SK-N-SH treated with all-trans-retinoic acid at 6 μM for 48 hours (cell line): ENCODE measurements at regions not wholly inside any gene's neighbourhood (a gene's known extent, or its start where the extent isn't known, plus 50 kb on each side); places are given as distances from the start of the nearest gene placed in this dataset.

Experiments
- CSDC2 ChIP-seq: fragments of 250-450 bp; sonication (Bioruptor Pico); IDR thresholded peaks from 2 replicates; pipeline ENCODE4 v1.5.0; 2020; ENCODE audit warnings: mild to moderate bottlenecking, moderate library complexity
- ESRRG ChIP-seq: fragments of 250-450 bp; sonication (Bioruptor Pico); IDR thresholded peaks from 2 replicates; pipeline ENCODE4 v1.6.1; 2021; ENCODE audit warnings: mild to moderate bottlenecking
- ISL1 ChIP-seq: fragments of 250-450 bp; sonication (Bioruptor Pico); IDR thresholded peaks from 2 replicates; pipeline ENCODE4 v2.1.2; 2022; ENCODE audit warnings: mild to moderate bottlenecking, moderate library complexity
- ZC3H10 ChIP-seq: fragments of 250-450 bp; sonication (Bioruptor Pico); IDR thresholded peaks from 2 replicates; pipeline ENCODE4 v1.5.1; 2021; ENCODE audit warnings: mild to moderate bottlenecking, moderate library complexity
- ZFP30 ChIP-seq: fragments of 450-650 bp; formaldehyde crosslinking; IDR thresholded peaks from 2 replicates; pipeline ENCODE4 v1.5.0; 2022; ENCODE audit warnings: mild to moderate bottlenecking, moderate library complexity
- TF ChIP-seq, protein P1 (sequence below): fragments of 250-450 bp; sonication (Bioruptor Pico); IDR thresholded peaks from 2 replicates; pipeline ENCODE4 v1.8.0; 2020; ENCODE audit warnings: mild to moderate bottlenecking, moderate library complexity, borderline replicate concordance
- TF ChIP-seq, protein P2 (sequence below): fragments of 250-450 bp; sonication (Bioruptor Pico); IDR thresholded peaks from 2 replicates; pipeline ENCODE4 v1.5.0; 2020; ENCODE audit warnings: mild to moderate bottlenecking, moderate library complexity
- TF ChIP-seq, protein P3 (sequence below): fragments of 250-450 bp; sonication (Bioruptor Pico); IDR thresholded peaks from 2 replicates; pipeline ENCODE4 v1.5.1; 2020; ENCODE audit warnings: low read depth, mild to moderate bottlenecking, moderate library complexity

DNA sequence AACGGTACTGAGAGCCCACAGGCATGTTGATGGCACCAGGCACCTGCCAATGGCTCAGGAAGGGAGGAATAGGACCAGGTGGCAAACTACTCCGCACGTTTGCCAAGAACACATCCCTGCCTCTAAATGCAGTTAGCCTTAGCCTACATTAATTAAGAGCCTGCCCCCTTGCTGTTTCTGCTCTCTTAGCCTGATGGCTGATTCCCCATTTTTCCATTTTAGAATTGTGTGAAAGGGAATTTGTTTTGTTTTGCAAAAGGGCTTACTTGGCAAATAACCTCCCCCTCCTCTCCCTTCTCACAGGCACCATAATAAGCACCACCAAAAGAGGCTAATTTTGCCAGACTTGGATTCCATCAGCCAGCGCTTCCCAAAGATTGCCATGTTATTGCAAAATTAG, 1203.2 kb downstream of the SORCS3 start:
- TF ChIP-seq ZC3H10 (CRISPR knock-in tag) (no peak), ESRRG (no peak), CSDC2 (CRISPR knock-in tag) (no peak), ISL1 (CRISPR knock-in tag) (no peak), ZFP30 (CRISPR knock-in tag) (no peak)
- TF ChIP-seq, protein P1, sequence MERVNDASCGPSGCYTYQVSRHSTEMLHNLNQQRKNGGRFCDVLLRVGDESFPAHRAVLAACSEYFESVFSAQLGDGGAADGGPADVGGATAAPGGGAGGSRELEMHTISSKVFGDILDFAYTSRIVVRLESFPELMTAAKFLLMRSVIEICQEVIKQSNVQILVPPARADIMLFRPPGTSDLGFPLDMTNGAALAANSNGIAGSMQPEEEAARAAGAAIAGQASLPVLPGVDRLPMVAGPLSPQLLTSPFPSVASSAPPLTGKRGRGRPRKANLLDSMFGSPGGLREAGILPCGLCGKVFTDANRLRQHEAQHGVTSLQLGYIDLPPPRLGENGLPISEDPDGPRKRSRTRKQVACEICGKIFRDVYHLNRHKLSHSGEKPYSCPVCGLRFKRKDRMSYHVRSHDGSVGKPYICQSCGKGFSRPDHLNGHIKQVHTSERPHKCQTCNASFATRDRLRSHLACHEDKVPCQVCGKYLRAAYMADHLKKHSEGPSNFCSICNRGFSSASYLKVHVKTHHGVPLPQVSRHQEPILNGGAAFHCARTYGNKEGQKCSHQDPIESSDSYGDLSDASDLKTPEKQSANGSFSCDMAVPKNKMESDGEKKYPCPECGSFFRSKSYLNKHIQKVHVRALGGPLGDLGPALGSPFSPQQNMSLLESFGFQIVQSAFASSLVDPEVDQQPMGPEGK (CRISPR knock-in tag), result no peak
- TF ChIP-seq, protein P2, sequence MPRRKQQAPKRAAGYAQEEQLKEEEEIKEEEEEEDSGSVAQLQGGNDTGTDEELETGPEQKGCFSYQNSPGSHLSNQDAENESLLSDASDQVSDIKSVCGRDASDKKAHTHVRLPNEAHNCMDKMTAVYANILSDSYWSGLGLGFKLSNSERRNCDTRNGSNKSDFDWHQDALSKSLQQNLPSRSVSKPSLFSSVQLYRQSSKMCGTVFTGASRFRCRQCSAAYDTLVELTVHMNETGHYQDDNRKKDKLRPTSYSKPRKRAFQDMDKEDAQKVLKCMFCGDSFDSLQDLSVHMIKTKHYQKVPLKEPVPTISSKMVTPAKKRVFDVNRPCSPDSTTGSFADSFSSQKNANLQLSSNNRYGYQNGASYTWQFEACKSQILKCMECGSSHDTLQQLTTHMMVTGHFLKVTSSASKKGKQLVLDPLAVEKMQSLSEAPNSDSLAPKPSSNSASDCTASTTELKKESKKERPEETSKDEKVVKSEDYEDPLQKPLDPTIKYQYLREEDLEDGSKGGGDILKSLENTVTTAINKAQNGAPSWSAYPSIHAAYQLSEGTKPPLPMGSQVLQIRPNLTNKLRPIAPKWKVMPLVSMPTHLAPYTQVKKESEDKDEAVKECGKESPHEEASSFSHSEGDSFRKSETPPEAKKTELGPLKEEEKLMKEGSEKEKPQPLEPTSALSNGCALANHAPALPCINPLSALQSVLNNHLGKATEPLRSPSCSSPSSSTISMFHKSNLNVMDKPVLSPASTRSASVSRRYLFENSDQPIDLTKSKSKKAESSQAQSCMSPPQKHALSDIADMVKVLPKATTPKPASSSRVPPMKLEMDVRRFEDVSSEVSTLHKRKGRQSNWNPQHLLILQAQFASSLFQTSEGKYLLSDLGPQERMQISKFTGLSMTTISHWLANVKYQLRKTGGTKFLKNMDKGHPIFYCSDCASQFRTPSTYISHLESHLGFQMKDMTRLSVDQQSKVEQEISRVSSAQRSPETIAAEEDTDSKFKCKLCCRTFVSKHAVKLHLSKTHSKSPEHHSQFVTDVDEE, result no peak
- TF ChIP-seq, protein P3, sequence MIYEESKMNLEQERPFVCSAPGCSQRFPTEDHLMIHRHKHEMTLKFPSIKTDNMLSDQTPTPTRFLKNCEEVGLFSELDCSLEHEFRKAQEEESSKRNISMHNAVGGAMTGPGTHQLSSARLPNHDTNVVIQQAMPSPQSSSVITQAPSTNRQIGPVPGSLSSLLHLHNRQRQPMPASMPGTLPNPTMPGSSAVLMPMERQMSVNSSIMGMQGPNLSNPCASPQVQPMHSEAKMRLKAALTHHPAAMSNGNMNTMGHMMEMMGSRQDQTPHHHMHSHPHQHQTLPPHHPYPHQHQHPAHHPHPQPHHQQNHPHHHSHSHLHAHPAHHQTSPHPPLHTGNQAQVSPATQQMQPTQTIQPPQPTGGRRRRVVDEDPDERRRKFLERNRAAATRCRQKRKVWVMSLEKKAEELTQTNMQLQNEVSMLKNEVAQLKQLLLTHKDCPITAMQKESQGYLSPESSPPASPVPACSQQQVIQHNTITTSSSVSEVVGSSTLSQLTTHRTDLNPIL, result no peak
